ENCODE measurements at regions not wholly inside any gene's neighbourhood (a gene's known extent, or its start where the extent isn't known, plus 50 kb on each side); places are given as distances from the start of the nearest gene placed in this dataset.

DNA sequence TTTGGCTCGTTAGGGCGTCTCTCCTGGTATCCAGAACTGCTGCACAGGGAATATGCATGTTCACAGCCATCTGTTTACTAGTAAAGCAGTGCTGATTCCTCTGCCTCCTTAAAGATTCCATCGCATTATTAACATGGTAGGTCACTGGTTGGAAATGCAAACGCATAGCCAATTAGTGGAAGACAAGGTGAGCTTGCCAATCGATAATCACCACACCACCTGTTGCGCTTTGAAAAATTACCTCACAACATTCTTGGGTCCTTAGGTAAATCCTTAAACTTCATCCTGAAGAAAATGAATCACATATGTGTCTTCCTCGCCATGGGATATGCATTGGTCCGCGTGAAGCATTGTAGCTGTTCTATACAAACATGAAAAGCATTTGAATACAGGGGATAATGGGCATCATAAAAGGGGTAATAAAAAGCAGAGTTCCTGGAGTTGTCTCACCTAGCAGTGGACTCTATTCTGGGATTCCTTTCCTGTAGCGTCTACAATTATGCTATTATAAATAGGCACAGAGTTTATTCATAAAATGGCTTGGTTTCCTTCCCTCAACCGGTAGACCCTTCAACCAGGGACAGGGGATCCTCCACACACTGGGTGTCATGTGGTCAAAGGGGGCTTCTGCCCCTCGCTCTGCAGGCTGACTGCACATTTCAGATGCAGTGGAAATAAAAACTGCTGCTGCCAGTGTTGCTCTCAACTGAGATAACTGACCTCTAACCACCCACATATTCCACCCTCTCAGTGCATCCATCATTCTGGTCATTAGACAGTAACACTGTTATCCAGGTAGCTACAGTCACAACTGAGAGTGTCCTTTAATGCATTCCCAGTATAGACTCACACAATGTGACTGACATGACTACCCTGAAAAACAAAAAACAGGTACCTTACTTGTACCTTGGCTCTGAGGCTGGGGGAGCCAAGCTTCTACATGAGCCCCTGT is 389.2 kb upstream of the NFE2L3 start:
- DNase-seq (ENCODE audit: extremely low read depth in 1 of 2, low read depth in 1 of 2): no peak

DNA sequence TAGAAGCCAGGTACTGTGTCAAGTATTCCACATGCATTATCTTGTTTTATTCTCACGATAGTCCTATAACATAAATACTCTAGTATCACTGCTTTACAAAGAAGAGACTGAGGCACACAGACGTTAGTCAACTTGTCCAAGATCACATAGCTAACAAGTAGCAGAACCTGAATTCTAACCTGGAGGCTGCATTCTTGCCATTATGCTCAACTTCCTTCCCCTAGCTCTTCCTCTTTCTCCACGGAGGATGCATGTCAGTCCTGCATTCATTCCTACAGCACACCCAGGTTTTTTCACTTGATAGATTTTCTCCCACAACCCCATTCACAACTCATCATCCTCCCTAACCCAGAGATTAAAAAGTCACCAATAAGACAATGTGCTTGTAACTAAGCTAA is 388.5 kb upstream of the NFE2L3 start:
- DNase-seq (ENCODE audit: extremely low read depth in 1 of 2, low read depth in 1 of 2): no peak

DNA sequence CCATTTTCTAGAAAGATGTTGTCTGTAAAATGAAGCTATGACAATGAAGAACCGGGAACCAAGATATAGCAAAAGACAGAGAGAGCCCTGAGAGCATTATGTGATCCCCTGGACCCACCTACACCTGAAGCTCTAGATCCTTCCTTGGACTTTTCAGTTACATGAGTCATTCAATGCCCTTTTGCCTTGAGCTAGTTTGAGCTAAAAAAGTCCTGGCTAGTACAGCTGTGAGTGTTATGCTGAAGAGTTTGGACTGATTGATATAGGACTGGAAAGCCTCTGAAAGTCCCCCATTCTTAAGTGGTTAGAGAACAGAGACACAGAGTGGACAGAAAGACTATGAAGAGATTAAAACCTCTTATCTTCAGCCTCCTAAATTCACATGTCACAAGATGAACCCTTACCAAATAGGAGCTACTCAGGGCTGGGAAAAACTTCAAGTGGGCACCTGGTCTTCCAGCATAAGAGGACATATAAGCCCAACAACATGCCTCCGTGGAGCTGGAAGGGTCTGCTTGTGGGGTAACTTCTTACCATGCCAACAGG is 386.8 kb upstream of the NFE2L3 start:
- no peak for DNase-seq (ENCODE audit: extremely low read depth in 1 of 2, low read depth in 1 of 2)

DNA sequence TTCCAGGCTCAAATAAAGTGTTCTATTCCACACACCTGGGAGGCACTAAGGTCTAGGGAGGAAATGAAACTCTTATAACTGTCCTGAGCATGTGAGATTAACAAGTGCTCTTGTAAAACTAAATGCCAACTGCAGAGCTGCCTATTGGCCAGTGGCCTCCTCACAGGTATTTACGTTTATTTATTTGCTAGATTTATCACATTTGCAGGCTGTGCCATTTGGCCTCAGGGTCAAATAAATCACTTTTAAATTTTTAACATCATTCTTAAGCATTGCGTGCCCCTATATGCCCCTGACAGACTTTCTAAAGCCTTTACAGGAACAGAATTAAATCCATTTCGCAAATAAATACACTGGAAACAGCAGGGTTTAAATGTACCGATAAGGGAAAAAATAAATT is 381.8 kb upstream of the NFE2L3 start:
- no peak for DNase-seq (ENCODE audit: extremely low read depth in 1 of 2, low read depth in 1 of 2)

DNA sequence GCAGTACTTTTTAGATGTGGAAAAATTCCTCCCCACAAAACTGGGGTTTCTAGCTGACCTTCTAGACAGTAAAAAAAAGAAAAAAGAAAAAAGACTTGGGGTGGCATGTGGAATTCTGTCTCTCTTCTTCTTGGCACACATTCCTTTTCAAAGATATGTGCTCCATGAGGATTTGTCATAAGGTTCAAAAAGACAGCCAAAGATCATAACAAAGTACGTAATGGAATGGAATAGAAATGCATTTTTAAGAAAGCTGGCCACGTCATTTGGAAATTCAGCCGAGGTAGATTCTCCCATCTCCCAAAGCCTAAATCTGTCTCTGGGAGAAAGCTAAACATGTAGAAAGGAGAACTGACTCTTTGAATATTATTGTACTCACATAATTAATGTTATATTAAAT is 381.3 kb upstream of the NFE2L3 start:
- no peak for DNase-seq (ENCODE audit: extremely low read depth in 1 of 2, low read depth in 1 of 2)

DNA sequence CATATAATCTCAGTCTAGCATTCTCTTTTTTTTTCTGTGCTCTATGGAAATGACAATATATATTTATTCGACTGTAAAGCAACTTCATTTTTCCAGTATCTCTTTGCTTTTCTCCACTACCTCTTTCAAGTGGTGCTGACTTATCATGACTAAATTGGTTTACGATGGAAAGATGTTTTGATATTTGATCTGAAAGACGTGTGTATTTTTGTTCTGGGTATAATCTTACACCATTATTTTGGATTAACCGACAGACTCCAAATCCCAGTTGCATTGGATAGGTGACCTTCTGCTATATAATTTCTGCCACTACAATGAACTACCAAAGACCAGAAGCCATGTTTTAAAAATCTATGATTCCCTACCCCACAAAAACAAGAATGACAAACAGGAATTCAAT is 380.5 kb upstream of the NFE2L3 start:
- DNase-seq (ENCODE audit: extremely low read depth in 1 of 2, low read depth in 1 of 2): no peak

DNA sequence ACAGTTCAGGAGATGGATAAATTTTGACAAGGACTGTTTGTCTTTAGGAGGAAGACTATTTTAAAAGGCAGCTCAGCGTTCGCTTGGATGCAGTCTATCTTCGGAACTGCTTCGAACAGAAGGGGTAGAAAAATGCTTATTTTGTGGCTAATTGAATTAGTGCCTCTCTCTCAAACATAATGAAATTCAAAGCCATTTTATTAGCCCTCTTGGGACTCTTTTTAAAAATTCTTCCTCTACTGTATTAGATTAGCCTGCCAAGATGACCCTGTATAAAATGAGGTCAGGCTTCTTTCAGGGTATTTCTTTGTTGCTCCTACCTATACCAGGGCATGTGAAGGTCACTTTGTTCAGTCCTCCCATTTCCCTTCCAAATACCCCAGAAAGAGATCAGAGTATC is 379.2 kb upstream of the NFE2L3 start:
- no peak for DNase-seq (ENCODE audit: extremely low read depth in 1 of 2, low read depth in 1 of 2)

DNA sequence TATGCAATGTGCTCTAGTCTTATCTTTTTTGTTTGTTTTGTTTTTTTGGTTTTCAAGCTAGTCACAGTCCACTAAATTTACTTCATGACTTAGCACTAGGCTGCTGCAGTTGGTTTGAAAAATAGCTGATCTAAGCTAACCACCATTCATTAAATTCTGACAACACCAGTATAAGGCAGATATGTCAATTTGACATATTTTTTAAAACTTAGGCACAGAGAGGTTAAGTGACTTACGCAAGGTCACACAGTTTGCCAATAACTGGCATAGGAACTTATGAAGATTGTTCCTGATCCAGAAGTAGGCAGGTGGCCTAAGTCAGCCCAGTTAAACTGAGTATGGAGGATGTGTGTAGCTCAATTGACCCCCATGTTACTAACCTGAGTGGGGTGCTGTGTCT is 377.3 kb upstream of the NFE2L3 start:
- no peak for DNase-seq (ENCODE audit: extremely low read depth in 1 of 2, low read depth in 1 of 2)

DNA sequence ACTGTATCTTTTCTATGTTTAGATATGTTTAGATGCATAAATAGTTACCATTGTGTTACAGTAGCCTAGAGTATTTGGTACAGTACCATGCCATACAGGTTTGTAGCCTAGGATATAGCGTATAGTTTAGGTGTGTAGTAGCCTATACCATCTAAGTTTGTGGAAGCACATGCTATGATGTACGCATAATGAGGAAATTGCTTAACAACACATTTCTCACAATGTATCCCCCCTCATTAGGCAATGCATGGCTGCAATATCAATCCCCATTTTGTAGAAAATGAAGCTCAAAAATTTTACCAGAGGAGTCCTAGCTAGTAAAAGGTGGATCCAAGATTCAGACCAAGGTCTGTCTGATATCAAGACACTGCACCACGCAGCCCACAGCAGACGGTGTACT is 376.4 kb upstream of the NFE2L3 start:
- DNase-seq (ENCODE audit: extremely low read depth in 1 of 2, low read depth in 1 of 2): no peak

DNA sequence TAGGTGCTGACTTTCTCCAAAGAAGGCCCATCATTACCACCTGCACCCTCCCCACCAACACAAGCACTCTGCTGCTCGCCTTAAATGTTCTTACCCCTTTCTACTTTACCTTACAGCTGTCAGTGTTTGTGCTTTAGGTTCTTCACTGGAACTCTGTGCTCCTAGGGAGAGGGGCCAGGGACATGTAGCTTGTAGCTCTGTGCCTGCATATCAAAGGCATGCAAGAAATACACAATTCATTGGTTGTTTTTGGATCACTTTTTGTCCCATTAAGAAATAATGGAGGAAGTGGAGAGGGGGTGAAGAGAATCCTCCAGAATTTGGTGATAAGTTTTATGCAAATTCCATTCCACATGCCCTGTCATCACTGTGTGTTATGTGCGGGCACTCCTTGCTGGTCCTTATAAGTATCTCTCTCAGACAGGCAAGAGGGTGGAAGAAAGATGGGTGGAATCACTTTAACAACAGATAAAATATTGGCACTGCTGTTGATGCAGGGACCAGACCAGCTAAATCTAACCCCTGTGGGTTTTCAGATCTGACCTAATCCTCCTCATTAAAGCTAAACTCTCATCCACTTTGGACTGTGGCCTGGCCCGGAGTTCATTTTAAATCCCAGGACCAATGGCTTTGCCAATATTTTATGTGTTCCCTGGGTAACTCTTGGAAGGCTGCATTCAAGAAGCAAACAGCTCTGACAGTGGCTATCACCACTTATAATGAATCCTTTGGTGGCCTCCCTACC is 375.8 kb upstream of the NFE2L3 start:
- no peak for DNase-seq (ENCODE audit: extremely low read depth in 1 of 2, low read depth in 1 of 2)

DNA sequence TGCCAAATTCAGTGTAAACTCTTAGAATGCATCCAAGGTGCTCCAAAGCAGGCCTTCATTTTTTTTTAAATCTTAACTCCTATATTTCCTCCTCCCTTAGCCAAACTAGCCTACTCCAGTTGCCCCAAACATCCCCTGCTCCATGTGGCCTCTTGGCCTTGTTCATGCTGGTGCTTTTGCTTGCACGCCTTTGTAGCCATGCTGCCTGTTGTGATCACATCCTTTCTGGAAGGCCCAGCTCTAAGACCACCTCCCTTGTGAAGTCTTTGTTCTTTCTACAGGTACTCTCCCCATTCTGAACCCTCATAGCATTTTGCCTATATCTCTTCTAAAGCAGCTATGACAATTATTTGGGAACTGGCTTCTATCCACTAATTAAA is 375.3 kb upstream of the NFE2L3 start:
- DNase-seq (ENCODE audit: extremely low read depth in 1 of 2, low read depth in 1 of 2): no peak

DNA sequence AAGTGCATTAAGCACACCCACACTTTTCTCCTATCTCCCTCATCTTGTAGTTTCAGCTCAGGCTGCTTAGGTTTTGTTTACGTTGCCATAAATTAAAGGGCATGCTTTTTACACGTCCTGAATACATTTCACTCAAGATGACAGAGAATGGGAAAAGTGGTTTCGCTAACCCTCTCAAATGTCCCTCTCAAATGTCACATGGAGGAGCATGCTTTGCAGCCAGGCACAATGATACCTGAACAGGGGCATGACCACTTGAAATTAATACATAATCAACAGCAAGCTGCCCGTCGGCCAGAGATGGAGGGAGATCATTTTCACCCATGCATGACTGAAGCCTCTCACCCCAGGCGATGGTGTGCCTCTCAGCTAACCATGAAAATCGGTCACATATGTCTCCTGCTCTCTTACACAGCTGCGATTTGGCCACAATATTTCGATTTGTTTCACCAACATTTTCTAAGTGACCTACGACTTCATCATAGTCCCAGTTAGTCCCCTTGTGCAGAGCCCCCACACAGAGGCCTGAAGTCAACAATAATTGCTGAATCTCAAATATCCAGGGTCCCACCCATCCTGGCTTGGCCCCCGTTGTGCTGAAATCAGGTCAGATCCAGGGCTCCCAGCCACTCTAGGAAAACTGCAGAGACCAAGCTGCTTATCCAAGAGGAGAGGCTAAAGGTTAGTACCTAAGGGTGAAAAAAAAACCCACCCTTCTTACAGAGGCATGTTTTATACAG is 373.9 kb upstream of the NFE2L3 start:
- no peak for DNase-seq (ENCODE audit: extremely low read depth in 1 of 2, low read depth in 1 of 2)

DNA sequence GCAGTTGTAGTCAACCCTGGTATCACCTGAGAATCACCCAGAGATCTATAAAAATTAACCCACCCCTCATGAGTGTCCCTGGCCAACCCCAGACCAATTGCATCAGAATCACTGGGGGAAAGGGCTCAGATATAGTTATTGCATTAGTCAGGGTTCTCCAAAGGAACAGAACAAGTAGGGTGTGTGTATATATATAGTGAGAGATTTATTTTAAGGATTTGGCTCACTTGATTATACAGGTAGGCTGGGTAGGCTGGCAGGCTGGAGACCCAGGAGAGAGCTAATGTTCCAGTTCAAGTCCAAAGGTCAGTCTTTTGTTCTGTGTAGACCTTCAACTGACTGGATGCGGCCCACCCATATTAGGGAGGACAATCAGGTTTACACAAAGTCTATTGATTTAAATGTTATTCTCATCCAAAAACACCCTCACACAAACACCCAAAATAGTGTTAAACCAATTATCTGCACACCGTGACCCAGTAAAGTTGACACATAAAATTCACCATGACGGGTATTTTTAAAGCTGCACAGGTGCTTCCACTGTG is 372.9 kb upstream of the NFE2L3 start:
- no peak for DNase-seq (ENCODE audit: extremely low read depth in 1 of 2, low read depth in 1 of 2)

DNA sequence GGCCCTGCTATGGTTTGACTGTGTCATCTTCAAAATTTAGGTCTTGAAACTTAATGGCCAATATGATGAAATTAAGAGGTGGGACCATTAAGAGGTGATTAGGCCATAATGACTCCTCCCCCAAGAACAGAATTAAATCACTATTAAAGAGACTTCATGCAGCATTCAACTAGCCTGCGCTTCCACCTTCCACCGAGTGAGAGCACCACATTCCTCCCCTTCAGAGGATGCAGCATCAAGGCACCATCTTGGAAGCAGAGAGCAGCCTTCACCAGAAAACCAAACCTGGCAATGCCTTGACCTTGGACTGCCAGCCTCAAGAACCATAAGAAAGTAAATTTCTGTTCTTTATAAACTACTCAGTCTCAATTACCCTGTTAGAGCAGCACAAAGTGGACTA is 371.1 kb upstream of the NFE2L3 start:
- DNase-seq (ENCODE audit: extremely low read depth in 1 of 2, low read depth in 1 of 2): no peak

DNA sequence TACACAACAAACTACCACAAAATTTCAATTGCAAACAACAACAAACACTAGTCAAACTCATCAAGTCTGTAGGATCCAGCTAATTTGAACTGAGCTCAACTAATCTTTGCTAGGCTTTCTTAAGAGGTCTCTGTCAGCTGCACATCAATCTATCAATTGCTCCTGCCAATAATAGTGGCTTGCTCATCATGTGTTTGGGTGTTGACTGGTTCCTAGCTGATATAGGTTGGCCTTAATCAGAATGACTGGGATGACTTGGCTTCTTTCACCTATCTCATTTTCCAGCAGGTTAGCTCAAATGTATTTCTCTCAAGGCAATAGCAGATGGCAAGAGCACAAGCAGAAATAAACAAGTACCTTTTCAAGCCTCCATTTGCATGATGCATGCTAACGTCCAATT is 370.3 kb upstream of the NFE2L3 start:
- no peak for DNase-seq (ENCODE audit: extremely low read depth in 1 of 2, low read depth in 1 of 2)

DNA sequence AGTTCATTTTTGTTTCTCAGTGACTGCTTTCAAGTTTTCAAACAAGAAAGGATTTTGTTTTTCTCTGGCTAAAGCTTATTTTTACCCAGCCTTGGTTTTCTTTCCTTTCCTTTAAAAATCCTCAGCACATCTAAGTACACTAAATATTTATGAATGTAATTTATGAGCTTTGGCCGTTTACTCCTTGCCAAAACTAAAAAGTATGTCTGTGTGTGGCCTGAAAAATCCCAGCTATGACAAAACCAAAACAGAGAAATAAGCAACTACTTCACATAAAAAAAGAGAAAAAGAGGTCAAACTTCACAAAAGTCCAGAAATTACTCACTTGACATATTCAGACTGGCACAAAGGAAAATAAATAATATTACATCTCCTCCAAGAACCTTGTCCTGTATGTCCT is 365.1 kb upstream of the NFE2L3 start:
- DNase-seq (ENCODE audit: extremely low read depth in 1 of 2, low read depth in 1 of 2): no peak

DNA sequence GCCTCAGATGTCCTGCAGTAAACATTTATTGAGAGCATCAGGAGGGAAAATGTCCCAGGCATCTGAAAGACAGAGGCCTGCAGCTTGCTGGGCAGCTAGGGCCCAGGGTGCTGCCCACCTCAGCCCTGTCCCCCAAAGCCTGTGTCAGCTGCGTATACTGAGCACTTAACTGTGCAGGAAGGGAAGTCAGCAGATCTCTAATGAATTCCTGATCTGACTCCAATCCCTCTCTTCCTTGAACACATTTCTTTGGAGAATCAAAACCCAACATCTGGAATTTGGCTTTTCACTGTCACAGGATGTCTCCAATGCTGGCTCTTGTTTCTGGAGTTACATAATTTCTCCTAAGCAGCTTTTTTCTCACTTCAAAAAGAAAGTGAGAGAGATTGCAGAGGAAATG is 364.7 kb upstream of the NFE2L3 start:
- DNase-seq (ENCODE audit: extremely low read depth in 1 of 2, low read depth in 1 of 2): no peak

DNA sequence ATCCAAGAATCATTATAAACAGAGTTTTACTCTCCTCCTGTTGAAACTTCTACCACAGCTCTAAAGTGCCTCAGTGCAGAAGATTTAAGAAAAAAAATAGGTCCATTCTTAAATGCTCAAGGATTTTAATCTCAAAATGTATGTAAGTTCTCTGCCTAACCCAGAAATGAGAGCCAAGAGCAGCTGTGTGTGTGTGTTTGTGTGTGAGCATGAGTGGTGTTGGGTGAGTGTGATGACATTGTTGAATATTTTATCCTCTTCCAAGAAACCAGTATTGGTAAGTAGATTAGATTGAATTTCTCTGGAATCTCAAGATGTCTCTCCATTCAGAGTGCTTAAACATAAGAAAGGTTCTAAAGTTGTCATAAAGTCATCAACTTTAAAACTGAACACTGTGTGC is 363.6 kb upstream of the NFE2L3 start:
- DNase-seq (ENCODE audit: extremely low read depth in 1 of 2, low read depth in 1 of 2): no peak

DNA sequence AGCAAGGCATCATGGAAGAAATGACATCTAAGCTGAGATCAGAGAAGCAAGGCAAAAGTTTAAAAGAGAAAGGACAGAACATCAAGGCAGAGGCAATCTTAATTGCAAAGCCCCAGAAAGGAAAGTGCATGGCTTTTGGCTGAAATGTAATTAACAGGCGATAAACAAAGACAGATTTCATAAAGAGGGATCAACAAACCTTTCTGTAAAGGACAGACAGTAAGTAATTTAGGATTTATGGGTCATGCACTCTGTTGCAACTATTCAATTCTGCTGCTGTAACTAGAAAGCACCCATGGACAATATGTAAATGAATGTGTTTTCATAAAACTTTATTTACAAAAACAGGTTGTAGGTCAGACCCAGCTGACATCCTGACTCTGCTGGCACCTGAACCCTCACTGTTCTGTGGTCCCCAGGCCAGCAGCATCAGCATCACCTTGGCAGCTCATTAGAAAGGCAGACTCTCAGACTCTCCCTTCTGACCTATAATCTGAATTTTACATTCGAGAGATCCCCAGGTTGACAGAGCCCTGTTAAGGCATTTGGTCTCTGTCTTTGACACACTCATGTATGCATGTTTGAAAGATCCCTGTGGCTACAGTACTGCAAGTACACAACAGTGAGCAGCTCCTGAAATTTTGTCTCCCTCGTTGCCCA is 362.9 kb upstream of the NFE2L3 start:
- no peak for DNase-seq (ENCODE audit: extremely low read depth in 1 of 2, low read depth in 1 of 2)
